NCI-H1436 (cell line): ENCODE measurements at regions not wholly inside any gene's neighbourhood (a gene's known extent, or its start where the extent isn't known, plus 50 kb on each side); places are given as distances from the start of the nearest gene placed in this dataset.

Source experiments
- DNase-seq: peaks from one replicate; lab custom pipeline; 2025; lab: John Stamatoyannopoulos, UW

- no peak for DNase-seq
Measured at GRCh38 chr10:120372917-120373316, 84.1 kb upstream of the PLPP4 start.

- DNase-seq, result no peak
Measured at GRCh38 chr10:120375666-120376065, 81.4 kb upstream of the PLPP4 start.

- no peak for DNase-seq
Measured at GRCh38 chr10:120381931-120382330, 75.1 kb upstream of the PLPP4 start.

- no peak for DNase-seq
Measured at GRCh38 chr10:120382360-120382759, 74.7 kb upstream of the PLPP4 start.

- no peak for DNase-seq
Measured at GRCh38 chr10:120385992-120386391, 71.0 kb upstream of the PLPP4 start.

- DNase-seq, result no peak
Measured at GRCh38 chr10:120386896-120387295, 70.1 kb upstream of the PLPP4 start.

- no peak for DNase-seq
Measured at GRCh38 chr10:120387326-120387725, 69.7 kb upstream of the PLPP4 start.

- DNase-seq, result no peak
Measured at GRCh38 chr10:120392245-120392644, 64.8 kb upstream of the PLPP4 start.

- no peak for DNase-seq
Measured at GRCh38 chr10:120392671-120393079, 64.4 kb upstream of the PLPP4 start.

- no peak for DNase-seq
Measured at GRCh38 chr10:120394446-120394845, 62.6 kb upstream of the PLPP4 start.

- DNase-seq, result no peak
Measured at GRCh38 chr10:120396228-120396627, 60.8 kb upstream of the PLPP4 start.

GRCh38 chr10:120398180-120398579, 58.8 kb upstream of the PLPP4 start:
- DNase-seq, result no peak

GRCh38 chr10:120400601-120401000, 56.4 kb upstream of the PLPP4 start:
- DNase-seq, result no peak

- DNase-seq, result no peak
Measured at GRCh38 chr10:120402147-120402766, 54.8 kb upstream of the PLPP4 start.

- no peak for DNase-seq
Measured at GRCh38 chr10:120403109-120403508, 53.9 kb upstream of the PLPP4 start.

- no peak for DNase-seq
Measured at GRCh38 chr10:120406376-120406775, 50.7 kb upstream of the PLPP4 start.
